ENCODE measurements at regions not wholly inside any gene's neighbourhood (a gene's known extent, or its start where the extent isn't known, plus 50 kb on each side); places are given as distances from the start of the nearest gene placed in this dataset.

GRCh38 chr19:29372921-29373797, 152.6 kb upstream of the VSTM2B start:
- no peaks in the 10 kb centered on the region for H3K4me1 Mint-ChIP-seq (ENCODE audit: low read depth)
- peaks cover 2% of the 10 kb centered on the region for H3K27me3 Mint-ChIP-seq (ENCODE audit: low read depth)
- H3K36me3 Mint-ChIP-seq (ENCODE audit: insufficient read depth in 2 of 2) = no peaks in the 10 kb centered on the region
- no peaks in the 10 kb centered on the region for H3K9me3 Mint-ChIP-seq
- H3K27ac Mint-ChIP-seq = no peak overlapping the region
- no peak for DNase-seq
- no peak overlapping the region for H3K4me3 Mint-ChIP-seq
- no peak for ATAC-seq (replicated peaks in 1 of 2)

GRCh38 chr19:29375429-29376119, 150.2 kb upstream of the VSTM2B start:
- H3K27me3 Mint-ChIP-seq (ENCODE audit: low read depth) = no peaks in the 10 kb centered on the region
- no peak overlapping the region for H3K4me3 Mint-ChIP-seq
- no peaks in the 10 kb centered on the region for H3K36me3 Mint-ChIP-seq (ENCODE audit: insufficient read depth in 2 of 2)
- no peak for ATAC-seq (replicated peaks in 1 of 2)
- H3K4me1 Mint-ChIP-seq (ENCODE audit: low read depth) = no peaks in the 10 kb centered on the region
- DNase-seq = no peak
- no peaks in the 10 kb centered on the region for H3K9me3 Mint-ChIP-seq
- no peak overlapping the region for H3K27ac Mint-ChIP-seq

- Mint-ChIP-seq H3K36me3 (ENCODE audit: insufficient read depth in 2 of 2) (no peaks in the 10 kb centered on the region), H3K27ac (no peak overlapping the region), H3K9me3 (no peaks in the 10 kb centered on the region), H3K27me3 (ENCODE audit: low read depth) (no peaks in the 10 kb centered on the region), H3K4me3 (no peak overlapping the region), H3K4me1 (ENCODE audit: low read depth) (no peaks in the 10 kb centered on the region)
- DNase-seq (no peak), ATAC-seq (replicated peaks in 1 of 2) (no peak)
Measured at GRCh38 chr19:29376855-29377354, 148.9 kb upstream of the VSTM2B start.

- H3K27ac Mint-ChIP-seq = no peak overlapping the region
- H3K4me3 Mint-ChIP-seq = no peak overlapping the region
- ATAC-seq (replicated peaks in 1 of 2) = no peak
- H3K9me3 Mint-ChIP-seq = no peaks in the 10 kb centered on the region
- no peaks in the 10 kb centered on the region for H3K27me3 Mint-ChIP-seq (ENCODE audit: low read depth)
- no peak for DNase-seq
- H3K4me1 Mint-ChIP-seq (ENCODE audit: low read depth) = no peaks in the 10 kb centered on the region
- no peaks in the 10 kb centered on the region for H3K36me3 Mint-ChIP-seq (ENCODE audit: insufficient read depth in 2 of 2)
Measured at GRCh38 chr19:29378126-29378525, 147.7 kb upstream of the VSTM2B start.

GRCh38 chr19:29378543-29379080, 147.2 kb upstream of the VSTM2B start:
- DNase-seq (no peak), ATAC-seq (replicated peaks in 1 of 2) (no peak)
- no peaks in the 10 kb centered on the region for H3K9me3 Mint-ChIP-seq
- no peaks in the 10 kb centered on the region for H3K27me3 Mint-ChIP-seq (ENCODE audit: low read depth)
- H3K4me1 Mint-ChIP-seq (ENCODE audit: low read depth) = no peaks in the 10 kb centered on the region
- H3K36me3 Mint-ChIP-seq (ENCODE audit: insufficient read depth in 2 of 2) = no peaks in the 10 kb centered on the region
- no peak overlapping the region for H3K4me3 Mint-ChIP-seq
- H3K27ac Mint-ChIP-seq = no peak overlapping the region

GRCh38 chr19:29379257-29380021, 146.4 kb upstream of the VSTM2B start:
- Mint-ChIP-seq H3K4me1 (ENCODE audit: low read depth) (no peaks in the 10 kb centered on the region), H3K27ac (no peak overlapping the region), H3K36me3 (ENCODE audit: insufficient read depth in 2 of 2) (no peaks in the 10 kb centered on the region), H3K4me3 (no peak overlapping the region), H3K9me3 (no peaks in the 10 kb centered on the region), H3K27me3 (ENCODE audit: low read depth) (no peaks in the 10 kb centered on the region)
- ATAC-seq (replicated peaks in 1 of 2) (no peak), DNase-seq (no peak)

GRCh38 chr19:29380581-29380980, 145.2 kb upstream of the VSTM2B start:
- ATAC-seq (replicated peaks in 1 of 2) = no peak
- no peak overlapping the region for H3K4me3 Mint-ChIP-seq
- no peaks in the 10 kb centered on the region for H3K4me1 Mint-ChIP-seq (ENCODE audit: low read depth)
- no peaks in the 10 kb centered on the region for H3K9me3 Mint-ChIP-seq
- no peaks in the 10 kb centered on the region for H3K36me3 Mint-ChIP-seq (ENCODE audit: insufficient read depth in 2 of 2)
- H3K27ac Mint-ChIP-seq = no peak overlapping the region
- H3K27me3 Mint-ChIP-seq (ENCODE audit: low read depth) = no peaks in the 10 kb centered on the region
- no peak for DNase-seq

- H3K27me3 Mint-ChIP-seq (ENCODE audit: low read depth) = no peaks in the 10 kb centered on the region
- DNase-seq = no peak
- no peaks in the 10 kb centered on the region for H3K4me1 Mint-ChIP-seq (ENCODE audit: low read depth)
- no peaks in the 10 kb centered on the region for H3K36me3 Mint-ChIP-seq (ENCODE audit: insufficient read depth in 2 of 2)
- no peak overlapping the region for H3K27ac Mint-ChIP-seq
- H3K9me3 Mint-ChIP-seq = no peaks in the 10 kb centered on the region
- H3K4me3 Mint-ChIP-seq = no peak overlapping the region
- no peak for ATAC-seq (replicated peaks in 1 of 2)
Measured at GRCh38 chr19:29381353-29382203, 144.2 kb upstream of the VSTM2B start.

GRCh38 chr19:29383696-29384095, 142.1 kb upstream of the VSTM2B start:
- Mint-ChIP-seq H3K36me3 (ENCODE audit: insufficient read depth in 2 of 2) (no peaks in the 10 kb centered on the region), H3K9me3 (no peaks in the 10 kb centered on the region), H3K27me3 (ENCODE audit: low read depth) (no peaks in the 10 kb centered on the region), H3K4me3 (no peak overlapping the region), H3K4me1 (ENCODE audit: low read depth) (no peaks in the 10 kb centered on the region), H3K27ac (no peak overlapping the region)
- DNase-seq (no peak), ATAC-seq (replicated peaks in 1 of 2) (no peak)

GRCh38 chr19:29384656-29385055, 141.1 kb upstream of the VSTM2B start:
- no peak overlapping the region for H3K4me3 Mint-ChIP-seq
- no peaks in the 10 kb centered on the region for H3K27me3 Mint-ChIP-seq (ENCODE audit: low read depth)
- DNase-seq (no peak), ATAC-seq (replicated peaks in 1 of 2) (no peak)
- H3K27ac Mint-ChIP-seq = no peak overlapping the region
- no peaks in the 10 kb centered on the region for H3K9me3 Mint-ChIP-seq
- no peaks in the 10 kb centered on the region for H3K4me1 Mint-ChIP-seq (ENCODE audit: low read depth)
- no peaks in the 10 kb centered on the region for H3K36me3 Mint-ChIP-seq (ENCODE audit: insufficient read depth in 2 of 2)

- Mint-ChIP-seq H3K36me3 (ENCODE audit: insufficient read depth in 2 of 2) (no peaks in the 10 kb centered on the region), H3K27me3 (ENCODE audit: low read depth) (no peaks in the 10 kb centered on the region), H3K4me1 (ENCODE audit: low read depth) (no peaks in the 10 kb centered on the region), H3K4me3 (no peak overlapping the region), H3K9me3 (peaks cover 1 to 2% of the 10 kb centered on the region in 2 donors), H3K27ac (no peak overlapping the region)
- DNase-seq (no peak), ATAC-seq (replicated peaks in 1 of 2) (no peak)
Measured at GRCh38 chr19:29385191-29385795, 140.5 kb upstream of the VSTM2B start.

- Mint-ChIP-seq H3K4me3 (no peak overlapping the region), H3K27me3 (ENCODE audit: low read depth) (no peaks in the 10 kb centered on the region), H3K36me3 (ENCODE audit: insufficient read depth in 2 of 2) (peaks cover 4 to 5% of the 10 kb centered on the region in 2 donors), H3K27ac (no peak overlapping the region), H3K4me1 (ENCODE audit: low read depth) (no peaks in the 10 kb centered on the region), H3K9me3 (peaks cover 10 to 11% of the 10 kb centered on the region in 2 donors)
- DNase-seq (no peak), ATAC-seq (replicated peaks in 1 of 2) (no peak)
Measured at GRCh38 chr19:29386970-29387369, 138.8 kb upstream of the VSTM2B start.

Data from activated T-cell treated with anti-CD3 and anti-CD28 coated beads, Interleukin-2, amount 50 U/mL, for 72 hours (primary cell).